NT2/D1 (cell line): ENCODE measurements at regions not wholly inside any gene's neighbourhood (a gene's known extent, or its start where the extent isn't known, plus 50 kb on each side); places are given as distances from the start of the nearest gene placed in this dataset.

Experiments used
- SUZ12 ChIP-seq: IDR thresholded peaks from 2 replicates; pipeline ENCODE4 v1.6.1; 2011; ENCODE audit not compliant: insufficient read length, insufficient read depth; ENCODE audit errors: extremely low read depth
- YY1 ChIP-seq: IDR thresholded peaks from 2 replicates; pipeline ENCODE4 v1.6.1; 2011; ENCODE audit not compliant: insufficient read length, insufficient read depth
- ZNF274 ChIP-seq: IDR thresholded peaks from 2 replicates; pipeline ENCODE4 v1.6.1; 2011; ENCODE audit warnings: mild to moderate bottlenecking, low read depth, low read length

DNA sequence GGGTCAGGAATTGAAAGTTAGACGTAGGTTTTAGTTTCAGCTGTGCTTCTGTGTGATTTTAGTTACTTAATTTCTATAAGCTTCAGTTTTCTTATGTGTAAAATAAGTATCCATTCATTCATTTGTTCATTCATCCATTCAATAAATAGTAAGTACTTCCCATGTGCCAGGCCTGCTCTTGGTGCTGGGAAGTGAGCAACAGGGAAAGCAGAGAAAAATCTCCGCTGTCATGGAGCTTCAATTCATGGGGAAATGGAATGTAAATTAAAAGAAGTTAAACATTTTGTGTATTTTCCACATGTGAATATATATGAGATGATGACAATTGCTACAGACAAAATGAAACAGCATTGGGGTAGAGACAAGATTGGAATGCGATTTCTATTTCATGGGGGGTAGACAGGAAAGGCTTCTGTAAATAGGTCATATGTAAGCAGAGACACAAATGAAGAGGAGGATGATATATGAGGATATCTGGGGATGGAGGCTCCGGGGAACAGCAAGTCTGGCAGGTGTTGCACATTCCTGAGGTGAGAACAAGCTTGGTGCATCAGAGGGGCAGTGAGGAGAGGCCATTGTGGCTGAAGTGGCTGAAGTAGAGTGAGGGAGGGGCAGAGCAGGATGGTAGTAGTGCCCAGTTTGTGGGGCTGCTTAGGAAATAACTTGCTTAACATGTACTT is 66.2 kb downstream of the FHIP1A start:
- no peak for TF ChIP-seq ZNF274
- TF ChIP-seq YY1: no peak
- no peak for TF ChIP-seq SUZ12
